ENCODE measurements at regions not wholly inside any gene's neighbourhood (a gene's known extent, or its start where the extent isn't known, plus 50 kb on each side); places are given as distances from the start of the nearest gene placed in this dataset.
A peak's percentile ranks its signal among the peaks of the same experiment; 100 is the strongest.

DNA sequence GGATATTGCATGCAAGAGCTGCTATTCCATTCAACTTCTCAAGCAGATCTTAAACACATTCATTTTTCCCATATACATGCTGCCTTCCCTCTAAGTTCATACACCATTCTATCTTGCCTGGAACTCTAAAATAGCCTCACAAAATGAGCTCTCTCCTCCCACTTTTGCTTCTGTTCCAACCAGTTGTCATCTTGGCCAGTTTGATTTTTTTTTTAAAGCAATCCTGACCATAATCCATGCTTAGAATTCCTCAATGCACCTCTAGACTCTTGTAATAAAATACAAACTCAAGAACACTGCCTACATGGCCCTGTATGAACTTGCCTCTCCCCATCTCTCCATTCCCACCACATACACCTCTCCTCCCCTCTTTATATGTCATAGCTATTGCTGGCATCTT is 68.6 kb upstream of the NPHP3 start:
- no peak overlapping the region for H3K4me3 ChIP-seq
- DNase-seq (no peak), ATAC-seq (ENCODE audit: low FRiP score in 2 of 2) (no peak)
- H3K27ac ChIP-seq = no peak overlapping the region
- no peak for TF ChIP-seq POLR2AphosphoS5 (IDR thresholded peaks at IDR 0.05)
- TF ChIP-seq POLR2A (IDR thresholded peaks at IDR 0.05) = no peak
- TF ChIP-seq CTCF (IDR thresholded peaks at IDR 0.05) = no peak
- no peak for TF ChIP-seq EP300 (IDR thresholded peaks at IDR 0.05)
- H3K9me3 ChIP-seq = no peaks in the 10 kb centered on the region
- H3K36me3 ChIP-seq = no peaks in the 10 kb centered on the region
- H3K4me1 ChIP-seq = peaks cover 0 to 11% (median 2%) of the 10 kb centered on the region in 4 donors
- H3K27me3 ChIP-seq = no peaks in the 10 kb centered on the region

- Histone ChIP-seq H3K27ac (no peak overlapping the region), H3K4me1 (peaks cover 0 to 11% (median 2%) of the 10 kb centered on the region in 4 donors), H3K4me3 (no peak overlapping the region), H3K36me3 (no peaks in the 10 kb centered on the region), H3K9me3 (no peaks in the 10 kb centered on the region), H3K27me3 (no peaks in the 10 kb centered on the region)
- WGBS, 2 donors = 81 to 87% methylated on average over 6 of the region's 6 CpGs
- ATAC-seq (ENCODE audit: low FRiP score in 2 of 2) (no peak), DNase-seq (no peak)
- TF ChIP-seq CTCF (IDR thresholded peaks at IDR 0.05) = no peak
- no peak for TF ChIP-seq POLR2AphosphoS5 (IDR thresholded peaks at IDR 0.05)
- TF ChIP-seq EP300 (IDR thresholded peaks at IDR 0.05) = no peak
- no peak for TF ChIP-seq POLR2A (IDR thresholded peaks at IDR 0.05)
Measured at GRCh38 chr3:132789959-132790358, 67.8 kb upstream of the NPHP3 start.

- H3K27ac ChIP-seq = peak overlapping the region in 1 of 4 donors; percentile 18
- peak in 1 of 2 donors; percentile 22 for DNase-seq
- ATAC-seq (ENCODE audit: low FRiP score in 2 of 2) = peak; percentile 35 to 80
- H3K9me3 ChIP-seq = no peaks in the 10 kb centered on the region
- no peak for TF ChIP-seq POLR2A (IDR thresholded peaks at IDR 0.05)
- no peak for TF ChIP-seq POLR2AphosphoS5 (IDR thresholded peaks at IDR 0.05)
- no peak for TF ChIP-seq EP300 (IDR thresholded peaks at IDR 0.05)
- no peak for TF ChIP-seq CTCF (IDR thresholded peaks at IDR 0.05)
- H3K4me3 ChIP-seq = no peak overlapping the region
- H3K36me3 ChIP-seq = no peaks in the 10 kb centered on the region
- H3K4me1 ChIP-seq = peaks cover 0 to 11% (median 2%) of the 10 kb centered on the region in 4 donors
- H3K27me3 ChIP-seq = no peaks in the 10 kb centered on the region
Measured at GRCh38 chr3:132788301-132788671, 66.1 kb upstream of the NPHP3 start.

DNA sequence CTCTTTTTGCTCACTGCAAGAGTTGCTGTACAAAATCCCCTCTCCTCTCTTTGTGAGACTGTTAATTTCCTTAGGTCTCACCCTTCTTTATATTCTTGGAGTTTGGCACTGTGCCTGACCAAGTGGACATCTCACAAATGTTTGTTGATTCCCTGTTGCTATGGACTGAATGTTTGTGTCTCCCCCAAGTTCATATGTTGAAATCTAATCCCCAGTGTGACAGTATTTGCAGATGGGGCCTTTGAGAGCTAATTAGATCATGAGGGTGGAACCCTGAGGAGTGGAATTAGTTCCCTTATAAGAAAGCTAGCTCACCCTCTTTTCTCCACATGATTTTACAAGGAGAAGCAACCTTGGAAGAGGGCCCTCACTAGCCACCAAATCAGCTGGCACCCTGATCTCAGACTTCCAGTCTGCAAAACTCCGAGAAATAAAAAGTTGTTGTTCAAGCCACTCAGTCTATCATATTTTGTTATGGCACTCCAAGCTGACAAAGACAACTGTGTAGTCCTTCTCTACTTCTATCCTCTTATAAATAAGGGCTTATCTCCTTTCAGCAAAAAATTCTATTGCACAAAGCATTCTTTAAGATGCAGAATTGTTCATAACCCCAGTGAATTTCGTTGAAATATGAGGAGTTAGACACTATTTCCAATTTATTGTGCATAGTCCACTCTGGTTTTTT is 65.5 kb upstream of the NPHP3 start:
- Histone ChIP-seq H3K9me3 (no peaks in the 10 kb centered on the region), H3K27ac (peak overlapping the region in 2 of 4 donors; percentile 9 to 18), H3K4me3 (no peak overlapping the region), H3K4me1 (peaks cover 0 to 11% (median 2%) of the 10 kb centered on the region in 4 donors), H3K27me3 (no peaks in the 10 kb centered on the region), H3K36me3 (no peaks in the 10 kb centered on the region)
- DNase-seq (no peak), ATAC-seq (ENCODE audit: low FRiP score in 2 of 2) (peak in 1 of 2 donors; percentile 63)
- TF ChIP-seq POLR2A (IDR thresholded peaks at IDR 0.05) = no peak
- TF ChIP-seq CTCF (IDR thresholded peaks at IDR 0.05) = no peak
- TF ChIP-seq POLR2AphosphoS5 (IDR thresholded peaks at IDR 0.05) = no peak
- TF ChIP-seq EP300 (IDR thresholded peaks at IDR 0.05) = no peak
- WGBS, 2 donors = 50 to 51% methylated on average over 2 of the region's 2 CpGs

GRCh38 chr3:132786890-132787289 is 64.7 kb upstream of the NPHP3 start:
- H3K27ac ChIP-seq = peak overlapping the region in 2 of 4 donors; percentile 9 to 44
- DNase-seq = no peak
- WGBS, 2 donors = 80 to 89% methylated on average over 3 of the region's 3 CpGs

More at GRCh38 chr3:132786890-132787289, 64.7 kb upstream of the NPHP3 start:
- Histone ChIP-seq H3K4me3 (no peak overlapping the region), H3K36me3 (no peaks in the 10 kb centered on the region), H3K4me1 (peaks cover 0 to 11% (median 2%) of the 10 kb centered on the region in 4 donors), H3K9me3 (no peaks in the 10 kb centered on the region), H3K27me3 (no peaks in the 10 kb centered on the region)
- ATAC-seq (ENCODE audit: low FRiP score in 2 of 2) = no peak
- TF ChIP-seq POLR2AphosphoS5 (IDR thresholded peaks at IDR 0.05) (no peak), EP300 (IDR thresholded peaks at IDR 0.05) (no peak), POLR2A (IDR thresholded peaks at IDR 0.05) (no peak), CTCF (IDR thresholded peaks at IDR 0.05) (no peak)
